Thymus (tissue), 11 donors: ENCODE measurements at regions not wholly inside any gene's neighbourhood (a gene's known extent, or its start where the extent isn't known, plus 50 kb on each side); places are given as distances from the start of the nearest gene placed in this dataset.

Source experiments
- DNase-seq, 9 donors: peaks; one replicate each; pipeline ENCODE4 v3.0.0-alpha.2; 2013; ENCODE audit warnings: low spot score in 9 of 9, low read depth in 6 of 9, missing footprints in 1 of 9
- H3K27ac ChIP-seq, 2 donors: one replicate each; pipeline ENCODE4 v1.5.1; 2013; ENCODE audit warnings: control low read depth in 1 of 2, low read depth in 1 of 2, low read length in 1 of 2, mild to moderate bottlenecking in 1 of 2, moderate library complexity in 1 of 2
- H3K27me3 ChIP-seq, 2 donors: one replicate each; pipeline ENCODE4 v1.5.1; 2013; ENCODE audit warnings: low read length in 1 of 2; ENCODE audit not compliant: control insufficient read depth in 2 of 2, insufficient read depth in 1 of 2
- H3K36me3 ChIP-seq, 2 donors: one replicate each; pipeline ENCODE4 v1.5.1; 2013; ENCODE audit warnings: low read length in 1 of 2, mild to moderate bottlenecking in 1 of 2, moderate library complexity in 1 of 2; ENCODE audit not compliant: control insufficient read depth in 2 of 2, insufficient read depth in 2 of 2
- H3K4me1 ChIP-seq, 2 donors: one replicate each; pipeline ENCODE4 v1.5.1; 2013; ENCODE audit warnings: low read length in 2 of 2; ENCODE audit not compliant: control insufficient read depth in 2 of 2, insufficient read depth in 2 of 2
- H3K4me3 ChIP-seq, 2 donors: one replicate each; pipeline ENCODE4 v1.5.1; 2013; ENCODE audit warnings: low read length in 2 of 2, control low read depth in 1 of 2, mild to moderate bottlenecking in 1 of 2
- H3K9me3 ChIP-seq, 2 donors: one replicate each; pipeline ENCODE4 v1.5.1; 2013; ENCODE audit warnings: low read length in 1 of 2, mild to moderate bottlenecking in 1 of 2; ENCODE audit not compliant: control insufficient read depth in 2 of 2, insufficient read depth in 1 of 2
- WGBS: extraction: QIAGEN DNeasy Blood & Tissue Kit; methylation state at CpG from one replicate; pipeline ENCODE4 v1.1.7; 2013; 5-methylcytosine and 5-hydroxymethylcytosine counted together
- donor health status: healthy.

DNA sequence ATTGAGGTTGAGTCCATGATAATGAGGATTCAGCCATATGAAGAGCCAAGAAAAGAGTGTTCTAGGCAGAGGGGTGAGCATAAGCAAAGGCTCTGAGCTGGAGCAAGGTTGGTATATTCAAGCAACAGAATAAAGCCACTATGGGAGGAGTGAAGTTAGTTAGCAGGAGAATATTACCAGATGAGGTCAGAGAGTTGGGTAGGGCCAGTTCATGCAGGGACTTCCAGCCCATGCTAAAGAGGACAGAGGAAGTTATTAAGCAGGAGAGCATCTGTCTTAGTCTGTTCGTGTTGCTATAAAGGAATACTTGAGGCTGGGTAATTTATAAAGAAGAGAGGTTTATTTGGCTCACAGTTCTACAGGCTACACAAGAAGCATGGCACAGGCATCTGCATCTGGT, 57.1 kb upstream of the ATG10 start:
- no peak overlapping the region for H3K4me3 ChIP-seq
- H3K4me1 ChIP-seq: no peaks in the 10 kb centered on the region
- no peaks in the 10 kb centered on the region for H3K9me3 ChIP-seq
- no peak for DNase-seq
- 96% methylated on average over 1 of the region's 1 CpG for WGBS
- H3K27ac ChIP-seq: no peak overlapping the region
- no peaks in the 10 kb centered on the region for H3K27me3 ChIP-seq
- no peaks in the 10 kb centered on the region for H3K36me3 ChIP-seq

DNA sequence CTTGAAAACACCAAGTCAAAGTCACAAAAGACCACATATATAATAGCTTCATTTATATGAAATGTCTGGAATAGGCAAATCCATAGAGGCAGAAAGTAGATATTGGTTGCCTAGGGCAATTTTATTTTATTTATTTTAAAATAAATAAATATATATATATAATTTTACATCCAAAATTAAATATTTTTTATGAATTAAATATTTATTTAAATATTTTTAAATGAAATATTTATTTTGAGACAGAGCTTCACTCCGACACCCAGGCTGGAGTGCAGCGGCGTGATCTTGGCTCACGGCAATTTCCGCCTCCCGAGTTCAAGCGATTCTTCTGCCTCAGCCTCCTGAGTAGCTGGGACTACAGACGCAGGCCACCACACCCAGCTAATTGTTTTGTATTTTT, 58.9 kb upstream of the ATG10 start:
- Histone ChIP-seq H3K4me1 (no peaks in the 10 kb centered on the region), H3K27me3 (no peaks in the 10 kb centered on the region), H3K4me3 (no peak overlapping the region), H3K36me3 (no peaks in the 10 kb centered on the region), H3K9me3 (no peaks in the 10 kb centered on the region), H3K27ac (no peak overlapping the region)
- DNase-seq: no peak
- 97% methylated on average over 8 of the region's 8 CpGs for WGBS

DNA sequence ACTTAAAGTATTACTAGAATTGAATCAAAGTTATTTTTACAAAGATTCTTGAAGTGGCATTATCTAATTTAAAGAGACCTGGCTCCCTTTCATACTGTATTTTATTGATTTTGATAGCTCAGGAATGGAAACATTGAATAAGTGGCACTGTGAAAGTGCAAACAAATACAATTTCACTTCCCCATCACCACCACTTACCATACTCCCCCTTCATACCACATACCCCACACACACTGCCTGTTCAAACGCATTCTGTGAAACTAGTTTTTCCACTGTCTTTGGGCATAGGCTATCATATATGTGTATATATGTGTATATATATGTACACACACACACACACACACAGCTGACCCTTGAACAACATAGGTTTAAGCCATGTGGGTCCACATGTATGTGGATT, 62.1 kb upstream of the ATG10 start:
- Histone ChIP-seq H3K4me1 (no peaks in the 10 kb centered on the region), H3K27ac (no peak overlapping the region), H3K36me3 (no peaks in the 10 kb centered on the region), H3K4me3 (no peak overlapping the region), H3K27me3 (no peaks in the 10 kb centered on the region), H3K9me3 (no peaks in the 10 kb centered on the region)
- 88% methylated on average over 1 of the region's 1 CpG for WGBS
- DNase-seq: no peak

DNA sequence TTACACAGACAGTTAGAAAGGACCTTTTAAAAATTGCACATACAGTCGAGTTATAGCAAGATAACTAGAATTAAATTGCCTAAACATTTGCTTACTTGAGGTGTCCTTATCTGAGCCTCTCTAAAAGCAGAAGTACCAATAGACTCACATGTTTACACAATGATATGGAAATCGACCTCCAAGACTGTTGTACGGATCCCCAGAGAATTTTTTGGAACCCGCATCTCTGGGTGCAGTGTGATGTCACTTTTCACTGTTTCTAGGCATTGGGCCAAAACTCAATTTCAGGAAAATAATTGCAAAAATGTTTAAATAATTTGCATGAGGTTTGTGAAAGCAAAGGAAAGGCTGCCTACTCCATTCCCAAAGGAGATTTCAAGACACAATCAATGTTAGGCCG, 63.1 kb upstream of the ATG10 start:
- no peaks in the 10 kb centered on the region for H3K4me1 ChIP-seq
- no peaks in the 10 kb centered on the region for H3K27me3 ChIP-seq
- 87% methylated on average over 5 of the region's 5 CpGs for WGBS
- H3K9me3 ChIP-seq: no peaks in the 10 kb centered on the region
- H3K27ac ChIP-seq: no peak overlapping the region
- no peaks in the 10 kb centered on the region for H3K36me3 ChIP-seq
- no peak for DNase-seq
- no peak overlapping the region for H3K4me3 ChIP-seq

DNA sequence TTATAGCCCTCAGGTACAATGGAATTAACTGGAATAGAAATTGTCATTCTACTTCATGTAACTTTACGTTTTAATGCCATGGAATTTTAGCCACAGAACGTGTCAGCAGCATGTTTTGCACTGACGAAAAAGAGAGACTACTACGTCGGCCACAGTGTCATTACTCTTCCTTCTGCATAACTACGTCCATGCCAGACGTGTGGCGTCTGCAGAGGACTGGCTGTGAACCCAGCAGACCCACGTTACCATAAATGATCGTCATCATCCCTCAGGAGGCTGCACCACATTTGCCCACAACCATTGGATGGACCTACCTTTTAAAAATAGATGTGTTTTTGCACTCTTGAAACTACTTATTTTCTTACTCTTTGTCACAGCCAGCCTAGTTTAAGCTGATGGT, 63.8 kb upstream of the ATG10 start:
- 92% methylated on average over 10 of the region's 10 CpGs for WGBS
- no peak overlapping the region for H3K4me3 ChIP-seq
- no peak for DNase-seq
- H3K27me3 ChIP-seq: no peaks in the 10 kb centered on the region
- no peaks in the 10 kb centered on the region for H3K4me1 ChIP-seq
- no peak overlapping the region for H3K27ac ChIP-seq
- no peaks in the 10 kb centered on the region for H3K36me3 ChIP-seq
- no peaks in the 10 kb centered on the region for H3K9me3 ChIP-seq

DNA sequence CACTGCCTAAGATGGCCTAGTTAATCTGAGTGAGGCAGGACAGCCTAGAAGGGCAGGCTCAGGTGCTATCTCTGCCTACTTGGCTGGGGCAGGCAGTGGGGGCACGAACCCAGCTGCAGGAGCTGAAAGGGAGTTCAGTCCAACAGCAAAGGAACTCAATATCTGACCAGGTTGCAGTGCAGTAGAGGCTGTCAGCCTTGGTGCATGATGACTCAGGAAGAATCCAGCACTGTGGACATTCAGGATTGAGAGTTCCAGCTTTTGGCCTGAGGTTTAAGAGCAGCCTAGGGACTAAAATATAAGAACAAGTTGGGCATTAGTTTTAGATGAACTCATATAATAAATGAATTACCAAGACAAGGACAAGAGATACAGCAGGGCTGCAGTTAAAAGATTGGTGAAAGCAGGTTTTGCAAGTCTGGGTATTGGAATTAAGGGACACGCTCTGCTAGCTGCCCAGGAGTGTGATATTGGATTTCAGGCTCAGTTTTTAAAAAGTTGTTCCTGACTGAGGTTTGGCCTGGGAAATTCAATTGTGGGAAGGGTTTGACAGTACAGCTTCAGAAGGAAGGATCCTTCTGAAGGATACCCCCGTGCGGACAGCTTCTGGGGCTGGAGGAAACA, 64.7 kb upstream of the ATG10 start:
- WGBS: 96% methylated on average over 4 of the region's 4 CpGs

DNA sequence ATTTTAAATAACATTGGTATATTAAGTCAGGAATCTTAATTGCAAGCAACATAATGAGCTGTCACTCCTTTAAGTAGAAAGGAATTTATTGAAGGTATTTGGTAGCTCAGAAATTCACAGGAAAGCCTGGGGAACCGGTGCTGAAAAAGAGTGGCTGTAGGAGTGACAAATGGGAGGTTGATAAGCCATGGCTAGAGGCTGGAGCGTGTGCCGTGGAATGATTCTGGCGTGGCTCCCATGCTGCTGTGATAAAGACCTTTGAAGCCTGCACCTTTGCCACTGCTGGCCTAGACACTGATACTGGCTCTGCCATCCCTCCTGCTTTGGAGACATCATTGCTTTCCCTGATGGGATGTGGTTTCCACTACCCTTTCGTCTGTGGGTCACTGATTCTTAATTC, 65.7 kb upstream of the ATG10 start:
- no peaks in the 10 kb centered on the region for H3K36me3 ChIP-seq
- peaks cover 0 to 4% of the 10 kb centered on the region in 2 donors for H3K9me3 ChIP-seq
- DNase-seq: no peak
- no peak overlapping the region for H3K4me3 ChIP-seq
- 85% methylated on average over 5 of the region's 5 CpGs for WGBS
- H3K4me1 ChIP-seq: no peaks in the 10 kb centered on the region
- no peaks in the 10 kb centered on the region for H3K27me3 ChIP-seq
- H3K27ac ChIP-seq: no peak overlapping the region

More for the DNA sequence above, 64.7 kb upstream of the ATG10 start:
- no peaks in the 10 kb centered on the region for H3K4me1 ChIP-seq
- no peak overlapping the region for H3K4me3 ChIP-seq
- H3K36me3 ChIP-seq: no peaks in the 10 kb centered on the region
- H3K9me3 ChIP-seq: no peaks in the 10 kb centered on the region
- H3K27me3 ChIP-seq: no peaks in the 10 kb centered on the region
- no peak overlapping the region for H3K27ac ChIP-seq
- DNase-seq: no peak

DNA sequence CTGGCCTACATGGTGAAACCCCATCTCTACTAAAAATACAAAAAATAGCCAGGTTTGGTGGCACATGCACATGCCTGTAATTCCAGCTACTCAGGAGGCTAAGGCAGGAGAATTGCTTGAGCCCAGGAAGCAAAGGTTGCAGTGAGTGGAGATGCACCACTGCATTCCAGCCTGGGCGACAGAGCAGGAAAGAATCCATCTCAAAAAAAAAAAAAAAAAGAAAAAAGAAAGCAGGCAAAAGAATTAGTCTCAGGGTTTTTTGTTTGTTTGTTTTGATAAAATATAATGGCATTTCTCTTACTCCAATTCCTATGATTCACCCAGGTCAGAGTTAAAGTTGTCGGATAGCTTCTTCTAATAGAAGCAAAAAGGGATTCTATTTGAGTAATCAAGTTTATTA, 67.0 kb upstream of the ATG10 start:
- H3K4me1 ChIP-seq: no peaks in the 10 kb centered on the region
- DNase-seq: no peak
- no peaks in the 10 kb centered on the region for H3K27me3 ChIP-seq
- H3K36me3 ChIP-seq: no peaks in the 10 kb centered on the region
- peaks cover 0 to 4% of the 10 kb centered on the region in 2 donors for H3K9me3 ChIP-seq
- H3K27ac ChIP-seq: no peak overlapping the region
- 66% methylated on average over 2 of the region's 2 CpGs for WGBS
- no peak overlapping the region for H3K4me3 ChIP-seq

DNA sequence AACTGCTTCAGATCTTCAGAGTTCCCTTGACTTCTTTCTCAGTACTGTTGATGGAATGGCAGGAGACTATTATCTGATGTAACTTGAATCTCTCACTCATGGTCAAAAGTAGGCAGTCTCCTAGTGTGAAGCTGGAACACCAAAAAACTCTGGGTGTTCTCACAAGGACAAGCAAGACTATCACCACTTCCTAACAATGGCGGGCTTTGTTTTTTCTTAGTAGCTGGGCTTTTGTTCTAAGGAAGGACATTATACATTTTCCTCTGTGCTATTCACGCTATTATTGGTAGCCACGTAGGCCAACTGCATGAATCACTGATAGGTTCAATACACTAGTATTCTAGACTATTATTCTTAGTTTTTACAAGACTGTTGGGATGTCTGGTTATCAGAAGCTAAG, 67.7 kb upstream of the ATG10 start:
- over 99% methylated on average over 3 of the region's 3 CpGs for WGBS
- no peak for DNase-seq
- peaks cover 0 to 4% of the 10 kb centered on the region in 2 donors for H3K9me3 ChIP-seq
- H3K36me3 ChIP-seq: no peaks in the 10 kb centered on the region
- H3K27ac ChIP-seq: no peak overlapping the region
- H3K4me1 ChIP-seq: no peaks in the 10 kb centered on the region
- no peaks in the 10 kb centered on the region for H3K27me3 ChIP-seq
- H3K4me3 ChIP-seq: no peak overlapping the region

DNA sequence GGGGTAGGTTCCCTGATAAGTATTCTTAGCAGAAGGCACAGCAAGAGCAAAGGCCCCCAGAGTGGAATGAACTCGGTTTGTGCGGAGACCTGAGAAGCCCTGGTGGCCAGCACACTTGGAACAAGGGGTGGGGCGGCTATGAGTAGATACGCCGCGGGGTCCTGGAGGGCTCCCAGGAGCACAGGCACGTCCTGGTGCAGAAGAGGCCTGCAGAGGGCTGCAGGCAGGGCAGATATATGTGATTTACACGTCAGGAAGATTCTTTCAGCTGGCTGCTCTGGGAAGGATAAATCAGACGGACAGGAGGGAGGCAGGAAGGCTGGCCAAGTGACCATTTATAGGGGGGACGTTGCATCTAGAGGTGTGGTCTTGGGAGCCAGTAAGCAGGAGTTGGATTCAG, 70.2 kb upstream of the ATG10 start:
- no peaks in the 10 kb centered on the region for H3K36me3 ChIP-seq
- no peak overlapping the region for H3K4me3 ChIP-seq
- peaks cover 0 to 4% of the 10 kb centered on the region in 2 donors for H3K9me3 ChIP-seq
- no peak overlapping the region for H3K27ac ChIP-seq
- no peaks in the 10 kb centered on the region for H3K27me3 ChIP-seq
- 96% methylated on average over 10 of the region's 10 CpGs for WGBS
- no peaks in the 10 kb centered on the region for H3K4me1 ChIP-seq
- no peak for DNase-seq
